Kidney epithelial cell (primary cell): ENCODE measurements at regions not wholly inside any gene's neighbourhood (a gene's known extent, or its start where the extent isn't known, plus 50 kb on each side); places are given as distances from the start of the nearest gene placed in this dataset.
A peak's percentile ranks its signal among the peaks of the same experiment; 100 is the strongest.

Experiments
- DNase-seq: peaks from one replicate; pipeline ENCODE4 v3.0.0-alpha.2; 2010; ENCODE audit warnings: low read depth
- H3K27me3 ChIP-seq: 2 replicates; pipeline ENCODE4 v1.6.0; 2011; ENCODE audit warnings: low read length; ENCODE audit not compliant: control insufficient read depth, insufficient read depth
- H3K36me3 ChIP-seq: 2 replicates; pipeline ENCODE4 v1.5.1; 2011; ENCODE audit warnings: low read length; ENCODE audit not compliant: control insufficient read depth, insufficient read depth
- H3K4me3 ChIP-seq: 2 replicates; pipeline ENCODE4 v1.5.1; 2011; ENCODE audit warnings: low read depth, mild to moderate bottlenecking, control low read depth, low read length
- CTCF ChIP-seq: IDR thresholded peaks from 2 replicates; pipeline ENCODE4 v1.5.1; 2011; ENCODE audit warnings: mild to moderate bottlenecking, moderate library complexity, low read length, control low read depth, inconsistent platforms; ENCODE audit not compliant: insufficient read depth, poor library complexity, severe bottlenecking

- peaks cover 6% of the 10 kb centered on the region for H3K27me3 ChIP-seq
- no peaks in the 10 kb centered on the region for H3K36me3 ChIP-seq
- no peak for DNase-seq
- no peak overlapping the region for H3K4me3 ChIP-seq
- no peak for TF ChIP-seq CTCF
These were observed 171.8 kb upstream of the PARP11 start for GRCh38 chr12:4044736-4045730.

GRCh38 chr12:4044101-4044500 is 170.9 kb upstream of the PARP11 start:
- DNase-seq = no peak
- Histone ChIP-seq H3K36me3 (no peaks in the 10 kb centered on the region), H3K4me3 (no peak overlapping the region), H3K27me3 (peaks cover 14% of the 10 kb centered on the region)
- no peak for TF ChIP-seq CTCF

GRCh38 chr12:4041187-4041885 is 168.1 kb upstream of the PARP11 start:
- no peak for DNase-seq
- TF ChIP-seq CTCF = no peak
- Histone ChIP-seq H3K36me3 (no peaks in the 10 kb centered on the region), H3K27me3 (peaks cover 16% of the 10 kb centered on the region), H3K4me3 (no peak overlapping the region)

GRCh38 chr12:4039931-4040330 is 166.7 kb upstream of the PARP11 start:
- no peaks in the 10 kb centered on the region for H3K36me3 ChIP-seq
- peaks cover 16% of the 10 kb centered on the region for H3K27me3 ChIP-seq
- TF ChIP-seq CTCF = no peak
- no peak overlapping the region for H3K4me3 ChIP-seq
- DNase-seq = no peak

- peak; percentile 59 for TF ChIP-seq CTCF
- DNase-seq = no peak
- no peaks in the 10 kb centered on the region for H3K36me3 ChIP-seq
- H3K4me3 ChIP-seq = no peak overlapping the region
- peaks cover 16% of the 10 kb centered on the region for H3K27me3 ChIP-seq
These were observed 164.6 kb upstream of the PARP11 start for GRCh38 chr12:4037747-4038312.
